GM13977 (cell line): ENCODE measurements at regions not wholly inside any gene's neighbourhood (a gene's known extent, or its start where the extent isn't known, plus 50 kb on each side); places are given as distances from the start of the nearest gene placed in this dataset.

ENCODE experiments used
- DNase-seq: peaks from one replicate; pipeline ENCODE4 v3.0.0; 2012; ENCODE audit warnings: low spot score
- CTCF ChIP-seq: IDR thresholded peaks from 2 replicates; pipeline ENCODE4 v1.5.1; 2012; ENCODE audit warnings: mild to moderate bottlenecking, control low read depth; ENCODE audit not compliant: insufficient read depth; ENCODE audit errors: extremely low read depth, missing control alignments
- in situ Hi-C: fragments of 300-500 bp; cut with MboI; formaldehyde crosslinking; loops from one replicate; pipeline ENCODE4 v1.12.0; 2022; ENCODE audit warnings: low sequenced_read_pairs, low pct_unique_long_range_greater_than_20kb, mixed read lengths, inconsistent platforms; ENCODE audit not compliant: unreplicated experiment

GRCh38 chr7:13834328-13834761 is 155.1 kb downstream of the ETV1 start:
- no peak for TF ChIP-seq CTCF
- DNase-seq, result no peak
- in situ Hi-C loops, result no loop called here

GRCh38 chr7:13835442-13835841 is 154.0 kb downstream of the ETV1 start:
- DNase-seq, result no peak
- in situ Hi-C loops, result no loop called here
- no peak for TF ChIP-seq CTCF

GRCh38 chr7:13839063-13839462 is 150.4 kb downstream of the ETV1 start:
- in situ Hi-C loops, result no loop called here
- no peak for TF ChIP-seq CTCF
- DNase-seq, result no peak
